GM18870 (cell line): ENCODE measurements at regions not wholly inside any gene's neighbourhood (a gene's known extent, or its start where the extent isn't known, plus 50 kb on each side); places are given as distances from the start of the nearest gene placed in this dataset.
"Not testable (repeated sequence)": the region's sequence is repeated elsewhere in the genome, so short reads cannot be mapped to it uniquely, and the experiment has no call there.

Experiments
- ATAC-seq: cut with Tn5 transposase; IDR thresholded peaks from one replicate; pipeline ENCODE4 v1.9.1; 2021; ENCODE audit warnings: moderate library complexity; ENCODE audit not compliant: unreplicated experiment

- ATAC-seq, result no peak
Measured at GRCh38 chr11:134980819-134981710, 569.0 kb upstream of the B3GAT1 start.

GRCh38 chr11:134979089-134979457 is 567.0 kb upstream of the B3GAT1 start:
- not testable (repeated sequence) for ATAC-seq

GRCh38 chr11:134978388-134979088 is 566.5 kb upstream of the B3GAT1 start:
- ATAC-seq, result no peak

GRCh38 chr11:134976551-134976950 is 564.5 kb upstream of the B3GAT1 start:
- no peak for ATAC-seq

GRCh38 chr11:134975866-134976376 is 563.9 kb upstream of the B3GAT1 start:
- no peak for ATAC-seq

- ATAC-seq, result no peak
Measured at GRCh38 chr11:134973801-134974200, 561.8 kb upstream of the B3GAT1 start.

- ATAC-seq, result no peak
Measured at GRCh38 chr11:134971381-134971780, 559.3 kb upstream of the B3GAT1 start.

GRCh38 chr11:134967746-134968145 is 555.7 kb upstream of the B3GAT1 start:
- ATAC-seq, result no peak

- not testable (repeated sequence) for ATAC-seq
Measured at GRCh38 chr11:134961386-134961785, 549.3 kb upstream of the B3GAT1 start.

- ATAC-seq, result no peak
Measured at GRCh38 chr11:134958870-134959269, 546.8 kb upstream of the B3GAT1 start.

- no peak for ATAC-seq
Measured at GRCh38 chr11:134958336-134958640, 546.2 kb upstream of the B3GAT1 start.

- no peak for ATAC-seq
Measured at GRCh38 chr11:134957540-134958335, 545.7 kb upstream of the B3GAT1 start.

GRCh38 chr11:134956450-134957210 is 544.6 kb upstream of the B3GAT1 start:
- no peak for ATAC-seq

- not testable (repeated sequence) for ATAC-seq
Measured at GRCh38 chr11:134955970-134956369, 543.9 kb upstream of the B3GAT1 start.

GRCh38 chr11:134955281-134955680 is 543.2 kb upstream of the B3GAT1 start:
- ATAC-seq, result no peak

GRCh38 chr11:134954456-134954855 is 542.4 kb upstream of the B3GAT1 start:
- ATAC-seq, result not testable (repeated sequence)

- not testable (repeated sequence) for ATAC-seq
Measured at GRCh38 chr11:134953417-134953970, 541.5 kb upstream of the B3GAT1 start.

- ATAC-seq, result no peak
Measured at GRCh38 chr11:134951305-134951700, 539.3 kb upstream of the B3GAT1 start.

- no peak for ATAC-seq
Measured at GRCh38 chr11:134950692-134951304, 538.8 kb upstream of the B3GAT1 start.
